Heart left ventricle (tissue), 13 donors: ENCODE measurements at regions not wholly inside any gene's neighbourhood (a gene's known extent, or its start where the extent isn't known, plus 50 kb on each side); places are given as distances from the start of the nearest gene placed in this dataset.

Experiments used
- CTCF ChIP-seq, 12 donors: fragments of 200-600 bp; sonication (generic) in 4 of 12; IDR thresholded peaks; one replicate each; pipeline versions ENCODE4 v1.5.0 to v1.8.0; 2018 to 2022; ENCODE audit warnings: antibody characterized with exemption in 12 of 12, mild to moderate bottlenecking in 5 of 12
- POLR2A ChIP-seq, 2 donors: fragments of 450-650 bp; IDR thresholded peaks; one replicate each; pipeline ENCODE4 v1.6.1; 2017; ENCODE audit warnings: antibody characterized with exemption in 2 of 2, mild to moderate bottlenecking in 2 of 2, moderate library complexity in 2 of 2
- donor health status: ischemic (EF 13 %, LVEDD 7.1; RV severe dilation, severe dysfunction).
- donor health status: DM: no; HTN: yes; CAD: no.
- donor health status: DM: no; HTN: no; CAD: no.
- donor health status: ischemic (EF 25% LVEDD 6.9; RV normal size, moderate dysfunction).
- donor health status: ischemic (EF 25% LVEDD 5.7; RV mildly dilated, moderate dysfunction).
- donor health status: ischemic (EF 35%, LVEDD 5.7; RV mildly dilated, moderate dysfunction).
- donor health status: nonischemic (EF 11% LVEDD 7.7; RV severe dilation, severe dysfunction).
- donor health status: DM: yes; HTN: yes; CAD: no.
- donor health status: PGD.
- donor health status: ischemic (EF 29% LVEDD 5.4; RV normal size, mild dysfunction).
- donor health status: nonischemic (EF 23%, LVEDD 6.1; RV moderate dilation, normal function).

GRCh38 chr4:23942471-23942870 is 52.6 kb upstream of the PPARGC1A start:
- TF ChIP-seq CTCF (IDR thresholded peaks at IDR 0.05) (no peak), POLR2A (IDR thresholded peaks at IDR 0.05) (no peak)
